HCT116 (cell line): ENCODE measurements at regions not wholly inside any gene's neighbourhood (a gene's known extent, or its start where the extent isn't known, plus 50 kb on each side); places are given as distances from the start of the nearest gene placed in this dataset.
"Not testable (repeated sequence)": the region's sequence is repeated elsewhere in the genome, so short reads cannot be mapped to it uniquely, and the experiment has no call there.

Source experiments
- ATAC-seq: fragments of 200-7000 bp; cut with Tn5 transposase; 2 replicates; pipeline ENCODE4 v1.9.1; 2020; ENCODE audit warnings: mild to moderate bottlenecking, moderate library complexity
- BruUV-seq: library from RNA; stranded (reverse); fragments of 400-500 nt; replicated peaks from 2 replicates; lab custom pipeline; 2021; lab: Mats Ljungman, UMichigan
- CTCF ChIA-PET: fragments of 300-600 bp; sonication (Branson Sonifier 250); formaldehyde crosslinking; loops from one replicate; lab custom pipeline; 2021; ENCODE audit warnings: antibody characterized with exemption; lab: Charles Lee
- POLR2A ChIA-PET: fragments of 300-600, 350-600 bp; sonication (Branson Sonifier 250); formaldehyde crosslinking; loops from one replicate; lab custom pipeline; 2021; ENCODE audit warnings: antibody characterized with exemption; lab: Charles Lee
- RAD21 ChIA-PET, 2 experiments: fragments of 300-600 bp; sonication (Branson Sonifier 250); formaldehyde crosslinking; loops; one replicate each; lab custom pipeline; 2023; ENCODE audit warnings: low total read pairs in 2 of 2; ENCODE audit not compliant: uncharacterized antibody in 2 of 2, unreplicated experiment in 2 of 2, low non-redundant PET in 1 of 2; lab: Charles Lee
- DNase-seq: peaks from one replicate; pipeline ENCODE4 v3.0.0-alpha.2; 2010; ENCODE audit warnings: low read depth, low spot score
- H2AFZ ChIP-seq: fragments of 200-600 bp; shearing (Covaris generic), sonication (generic); 2 replicates; pipeline ENCODE4 v1.6.1; 2017; ENCODE audit warnings: low read depth, mixed run types, mixed read lengths, antibody characterized with exemption, low read length; ENCODE audit not compliant: poor library complexity, severe bottlenecking
- H3K27ac ChIP-seq: 2 replicates; pipeline ENCODE4 v1.5.1; 2012; ENCODE audit warnings: low read depth, low read length
- H3K27me3 ChIP-seq: fragments of 200-600 bp; sonication (generic); 2 replicates; pipeline ENCODE4 v1.6.1; 2016; ENCODE audit warnings: mixed run types, low read length, mixed read lengths; ENCODE audit not compliant: insufficient read depth
- H3K36me3 ChIP-seq, 2 experiments: fragments of 200-500 bp in 1 of 2; fragments of 200-600 bp in 1 of 2; sonication (Bioruptor generic) in 1 of 2; sonication (generic) in 1 of 2; 2 replicates each; pipeline versions ENCODE4 v1.5.1 to v1.6.1; 2014 to 2016; ENCODE audit warnings: low read length in 2 of 2, inconsistent platforms in 1 of 2, mixed read lengths in 1 of 2, mixed run types in 1 of 2; ENCODE audit not compliant: insufficient read depth in 2 of 2, control insufficient read depth in 1 of 2
- H3K4me1 ChIP-seq, 2 experiments: fragments of 200-600 bp in 1 of 2; sonication (generic) in 1 of 2; 2 replicates each; pipeline versions ENCODE4 v1.5.1 to v1.6.1; 2012 to 2017; ENCODE audit warnings: low read length in 2 of 2, inconsistent platforms in 1 of 2, mild to moderate bottlenecking in 1 of 2, mixed read lengths in 1 of 2, mixed run types in 1 of 2, moderate library complexity in 1 of 2; ENCODE audit not compliant: insufficient read depth in 2 of 2, control insufficient read depth in 1 of 2
- H3K4me2 ChIP-seq: fragments of 200-600 bp; sonication (generic); 2 replicates; pipeline ENCODE4 v1.6.1; 2017; ENCODE audit warnings: mixed run types, low read length, mixed read lengths
- H3K4me3 ChIP-seq, 2 experiments: fragments of 200-600 bp in 1 of 2; sonication (generic) in 1 of 2; replicated peaks in 1 of 2; 2 replicates each; pipeline ENCODE4 v1.5.1; 2011 to 2016; ENCODE audit warnings: low read length in 2 of 2, control low read depth in 1 of 2, low read depth in 1 of 2, mild to moderate bottlenecking in 1 of 2, mixed read lengths in 1 of 2, mixed run types in 1 of 2
- H3K79me2 ChIP-seq: fragments of 200-600 bp; sonication (generic); 2 replicates; pipeline ENCODE4 v1.6.1; 2017; ENCODE audit warnings: mild to moderate bottlenecking, mixed run types, low read length, moderate library complexity, mixed read lengths; ENCODE audit not compliant: insufficient read depth
- H3K9ac ChIP-seq: fragments of 200-600 bp; sonication (generic); 2 replicates; pipeline ENCODE4 v1.6.1; 2016; ENCODE audit warnings: low read length, mixed read lengths
- H3K9me2 ChIP-seq: fragments of 200-600 bp; sonication (generic), shearing (Covaris generic); 2 replicates; pipeline ENCODE4 v1.6.1; 2017; ENCODE audit warnings: mixed run types, mild to moderate bottlenecking, moderate library complexity; ENCODE audit not compliant: insufficient read depth
- H3K9me3 ChIP-seq, 2 experiments: fragments of 200-500 bp in 1 of 2; fragments of 200-600 bp in 1 of 2; sonication (Bioruptor generic) in 1 of 2; sonication (generic) in 1 of 2; 2 replicates each; pipeline ENCODE4 v1.6.1; 2014 to 2017; ENCODE audit warnings: low read length in 2 of 2, mixed read lengths in 2 of 2, inconsistent platforms in 1 of 2, low read depth in 1 of 2, mild to moderate bottlenecking in 1 of 2, mixed run types in 1 of 2, moderate library complexity in 1 of 2; ENCODE audit not compliant: control insufficient read depth in 1 of 2, insufficient read depth in 1 of 2
- H4K20me1 ChIP-seq: fragments of 200-600 bp; sonication (generic), shearing (Covaris generic); 2 replicates; pipeline ENCODE4 v1.6.1; 2017; ENCODE audit warnings: mixed run types, mild to moderate bottlenecking, moderate library complexity; ENCODE audit not compliant: insufficient read depth
- EGR1 ChIP-seq: IDR thresholded peaks from 2 replicates; pipeline ENCODE4 v1.6.1; 2012; ENCODE audit warnings: low read depth
- POLR2A ChIP-seq: IDR thresholded peaks from 2 replicates; pipeline ENCODE4 v1.7.0; 2011; ENCODE audit warnings: borderline replicate concordance; ENCODE audit not compliant: insufficient read depth, insufficient read length; ENCODE audit errors: extremely low read depth
- RAD21 ChIP-seq: IDR thresholded peaks from 2 replicates; pipeline ENCODE4 v1.6.1; 2012; ENCODE audit warnings: low read depth, mild to moderate bottlenecking
- SRF ChIP-seq: IDR thresholded peaks from 2 replicates; pipeline ENCODE4 v1.6.1; 2012; ENCODE audit warnings: low read depth
- ZFX ChIP-seq: fragments of 450-650 bp; IDR thresholded peaks from 2 replicates; pipeline ENCODE4 v1.6.1; 2017
- intact Hi-C: fragments of 100-400 bp; cut with micrococcal nuclease; formaldehyde crosslinking; loops from 2 replicates; pipeline ENCODE4 v1.10.0; 2022
- TF ChIP-seq, protein P1 (sequence below): IDR thresholded peaks from 2 replicates; pipeline ENCODE4 v1.6.1; 2012
- TF ChIP-seq, protein P2 (sequence below): IDR thresholded peaks from 2 replicates; pipeline ENCODE4 v1.6.1; 2012
- TF ChIP-seq, protein P3 (sequence below): IDR thresholded peaks from 2 replicates; pipeline ENCODE4 v1.6.1; 2011; ENCODE audit warnings: mild to moderate bottlenecking, low read length, moderate library complexity; ENCODE audit not compliant: insufficient replicate concordance; ENCODE audit errors: extremely low read depth

DNA sequence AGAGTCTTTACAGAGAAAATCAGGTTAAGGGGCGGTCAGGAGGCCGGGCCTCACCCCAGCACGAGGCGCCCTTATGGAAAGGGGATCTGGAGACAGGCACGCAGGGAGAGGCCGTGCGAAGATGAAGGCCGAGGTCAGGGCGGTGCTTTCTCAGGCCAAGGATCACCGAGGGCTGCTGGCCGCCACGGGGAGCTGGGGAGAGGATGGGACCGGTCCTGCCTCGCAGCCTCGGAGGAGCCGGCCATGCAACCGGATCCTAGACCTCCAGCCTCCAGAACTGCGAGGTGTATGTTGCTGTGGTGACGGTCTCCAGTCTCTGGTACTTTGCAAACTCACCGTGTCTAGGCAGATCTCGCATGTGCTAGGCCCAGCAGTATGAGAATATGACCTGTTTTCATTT is 138.2 kb upstream of the NKX1-1 start:
- H3K36me3 ChIP-seq, H3K9me3 ChIP-seq, H3K9me2 ChIP-seq, BruUV-seq, H3K9ac ChIP-seq, intact Hi-C loops, ATAC-seq, DNase-seq, H3K27ac ChIP-seq, H3K79me2 ChIP-seq, H3K27me3 ChIP-seq, RAD21 ChIA-PET, H3K4me3 ChIP-seq, H3K4me2 ChIP-seq, H4K20me1 ChIP-seq, POLR2A ChIA-PET, CTCF ChIA-PET, H2AFZ ChIP-seq: not testable (repeated sequence)
- peaks cover 0 to 15% of the 10 kb centered on the region in 2 experiments; a peak in 2 of 4 replicates for H3K4me1 ChIP-seq

DNA sequence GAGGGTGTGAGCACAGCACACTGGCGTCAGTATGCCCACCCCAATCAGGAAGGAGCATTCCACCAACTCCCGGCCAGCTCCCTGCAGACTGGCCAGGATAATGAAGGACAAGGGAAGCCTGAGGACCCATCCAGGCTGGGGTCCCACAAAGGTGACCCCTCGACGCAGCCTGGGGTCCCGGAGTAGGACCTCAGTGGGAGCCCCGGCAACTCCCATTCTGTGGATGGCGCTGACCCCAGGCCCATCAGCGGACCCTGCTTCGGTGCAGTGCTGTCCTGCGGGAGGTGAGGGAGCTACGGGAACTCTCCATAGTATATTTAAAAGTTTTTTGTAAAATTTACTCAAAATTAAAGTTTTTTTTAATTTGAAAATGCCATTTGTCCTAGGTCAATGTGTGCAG is 137.7 kb upstream of the NKX1-1 start:
- H4K20me1 ChIP-seq: no peaks in the 10 kb centered on the region
- RAD21 ChIA-PET: no interaction called here
- H3K4me2 ChIP-seq: no peak overlapping the region
- H3K36me3 ChIP-seq: no peaks in the 10 kb centered on the region
- H3K9me3 ChIP-seq: no peaks in the 10 kb centered on the region
- intact Hi-C loops: no loop called here
- no peak overlapping the region for H3K4me3 ChIP-seq
- BruUV-seq: no TSS peak
- CTCF ChIA-PET: no interaction called here
- H3K27me3 ChIP-seq: no peaks in the 10 kb centered on the region
- POLR2A ChIA-PET: no interaction called here
- H2AFZ ChIP-seq: no peak overlapping the region
- no peaks in the 10 kb centered on the region for H3K79me2 ChIP-seq
- DNase-seq: no peak
- H3K4me1 ChIP-seq: peaks cover 0 to 11% of the 10 kb centered on the region in 2 experiments; a peak in 2 of 4 replicates
- no peak for TF ChIP-seq EGR1
- no peak for TF ChIP-seq RAD21
- TF ChIP-seq, protein P1, sequence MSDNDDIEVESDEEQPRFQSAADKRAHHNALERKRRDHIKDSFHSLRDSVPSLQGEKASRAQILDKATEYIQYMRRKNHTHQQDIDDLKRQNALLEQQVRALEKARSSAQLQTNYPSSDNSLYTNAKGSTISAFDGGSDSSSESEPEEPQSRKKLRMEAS: no peak
- TF ChIP-seq SRF: no peak
- TF ChIP-seq, protein P2, sequence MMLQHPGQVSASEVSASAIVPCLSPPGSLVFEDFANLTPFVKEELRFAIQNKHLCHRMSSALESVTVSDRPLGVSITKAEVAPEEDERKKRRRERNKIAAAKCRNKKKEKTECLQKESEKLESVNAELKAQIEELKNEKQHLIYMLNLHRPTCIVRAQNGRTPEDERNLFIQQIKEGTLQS: no peak
- TF ChIP-seq ZFX: no peak
- TF ChIP-seq POLR2A: no peak
- TF ChIP-seq, protein P3, sequence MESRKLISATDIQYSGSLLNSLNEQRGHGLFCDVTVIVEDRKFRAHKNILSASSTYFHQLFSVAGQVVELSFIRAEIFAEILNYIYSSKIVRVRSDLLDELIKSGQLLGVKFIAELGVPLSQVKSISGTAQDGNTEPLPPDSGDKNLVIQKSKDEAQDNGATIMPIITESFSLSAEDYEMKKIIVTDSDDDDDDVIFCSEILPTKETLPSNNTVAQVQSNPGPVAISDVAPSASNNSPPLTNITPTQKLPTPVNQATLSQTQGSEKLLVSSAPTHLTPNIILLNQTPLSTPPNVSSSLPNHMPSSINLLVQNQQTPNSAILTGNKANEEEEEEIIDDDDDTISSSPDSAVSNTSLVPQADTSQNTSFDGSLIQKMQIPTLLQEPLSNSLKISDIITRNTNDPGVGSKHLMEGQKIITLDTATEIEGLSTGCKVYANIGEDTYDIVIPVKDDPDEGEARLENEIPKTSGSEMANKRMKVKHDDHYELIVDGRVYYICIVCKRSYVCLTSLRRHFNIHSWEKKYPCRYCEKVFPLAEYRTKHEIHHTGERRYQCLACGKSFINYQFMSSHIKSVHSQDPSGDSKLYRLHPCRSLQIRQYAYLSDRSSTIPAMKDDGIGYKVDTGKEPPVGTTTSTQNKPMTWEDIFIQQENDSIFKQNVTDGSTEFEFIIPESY: no peak
- H3K9me2 ChIP-seq: no peaks in the 10 kb centered on the region
- H3K9ac ChIP-seq: no peak overlapping the region
- no peak overlapping the region for H3K27ac ChIP-seq
- ATAC-seq: no peak
